ENCODE measurements at regions not wholly inside any gene's neighbourhood (a gene's known extent, or its start where the extent isn't known, plus 50 kb on each side); places are given as distances from the start of the nearest gene placed in this dataset.
"Not testable (repeated sequence)": the region's sequence is repeated elsewhere in the genome, so short reads cannot be mapped to it uniquely, and the experiment has no call there.

DNA sequence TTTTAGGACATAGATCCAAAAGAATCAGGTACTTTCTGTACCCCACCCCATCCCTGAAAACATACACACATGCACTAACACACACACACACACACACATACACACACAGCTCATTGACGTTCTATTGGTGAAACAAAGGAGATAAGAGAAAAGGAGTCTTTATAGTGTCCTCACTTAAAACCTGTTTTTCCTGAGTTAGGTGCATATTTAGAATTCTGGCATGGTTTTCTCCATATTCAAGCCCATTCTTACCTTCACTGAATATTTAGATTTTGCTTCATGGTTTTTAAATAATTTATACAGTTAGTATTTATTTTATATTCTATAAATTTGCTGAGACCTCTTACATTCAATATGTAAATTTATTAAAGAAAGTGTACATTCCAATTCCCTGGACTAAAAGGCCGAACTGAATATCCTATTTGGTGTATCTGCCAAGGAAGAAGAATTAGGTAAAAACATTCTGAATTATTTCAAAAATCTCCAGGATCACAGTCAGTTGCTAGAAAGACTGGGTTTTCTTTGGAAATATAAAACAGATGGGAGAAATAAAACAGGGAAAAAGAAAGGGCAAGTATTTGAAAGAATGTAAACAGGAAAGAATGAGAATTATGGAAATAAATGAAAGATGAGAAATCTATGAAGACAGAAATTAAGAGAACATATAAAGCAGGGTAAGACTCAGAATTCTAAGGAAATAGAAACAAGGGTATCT, 556.2 kb downstream of the KCTD12 start:
- no peak for DNase-seq

GRCh38 chr13:76329004-76329403, 557.2 kb downstream of the KCTD12 start:
- DNase-seq = no peak

- DNase-seq = no peak
Measured at GRCh38 chr13:76326343-76326742, 559.9 kb downstream of the KCTD12 start.

- DNase-seq = no peak
Measured at GRCh38 chr13:76319921-76320320, 566.3 kb downstream of the KCTD12 start.

DNA sequence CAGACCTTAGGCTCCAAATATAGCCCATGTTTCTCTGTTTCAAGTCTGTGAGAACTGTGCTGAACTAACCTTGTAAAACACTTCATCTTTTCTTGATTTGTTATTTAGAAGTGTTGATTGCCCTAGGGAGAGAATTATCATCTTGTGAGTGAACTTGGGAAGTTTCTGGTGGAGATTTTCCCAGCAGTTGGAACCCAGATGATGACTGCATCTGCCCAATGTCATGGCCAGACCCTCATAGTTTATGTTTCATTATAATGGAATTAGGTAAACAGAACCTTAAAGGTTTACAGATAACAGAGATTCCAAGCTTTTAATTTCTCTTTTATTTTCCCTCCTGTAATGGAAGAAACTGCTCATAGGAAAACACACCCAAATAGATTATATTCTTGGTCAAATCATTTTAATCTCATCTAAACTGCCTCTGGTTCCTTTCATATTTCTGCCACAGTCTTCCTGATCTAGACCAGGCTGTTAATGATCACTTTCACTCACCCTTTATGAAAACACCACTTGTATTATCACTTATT, 569.1 kb downstream of the KCTD12 start:
- DNase-seq = no peak

- DNase-seq = no peak
Measured at GRCh38 chr13:76314495-76314894, 571.7 kb downstream of the KCTD12 start.

DNA sequence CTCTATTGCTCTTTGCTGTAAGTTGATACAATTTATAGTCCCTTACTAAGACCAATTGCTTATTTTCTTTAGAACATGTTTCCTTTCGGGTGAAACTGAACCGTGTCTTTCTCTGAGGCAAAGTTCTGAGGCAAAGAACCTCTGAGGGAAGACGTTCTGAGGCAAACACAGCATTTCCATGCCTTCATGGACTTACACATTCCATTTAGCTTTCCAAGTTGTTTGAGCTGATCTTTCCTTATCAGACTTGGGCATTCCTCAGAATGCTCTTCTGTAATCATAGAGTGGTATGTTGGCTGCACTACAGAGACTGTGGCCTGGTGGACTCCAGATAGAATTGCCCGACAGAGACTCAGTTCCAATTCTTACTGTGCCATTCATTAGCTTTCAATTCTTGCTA, 579.1 kb downstream of the KCTD12 start:
- no peak for DNase-seq

DNA sequence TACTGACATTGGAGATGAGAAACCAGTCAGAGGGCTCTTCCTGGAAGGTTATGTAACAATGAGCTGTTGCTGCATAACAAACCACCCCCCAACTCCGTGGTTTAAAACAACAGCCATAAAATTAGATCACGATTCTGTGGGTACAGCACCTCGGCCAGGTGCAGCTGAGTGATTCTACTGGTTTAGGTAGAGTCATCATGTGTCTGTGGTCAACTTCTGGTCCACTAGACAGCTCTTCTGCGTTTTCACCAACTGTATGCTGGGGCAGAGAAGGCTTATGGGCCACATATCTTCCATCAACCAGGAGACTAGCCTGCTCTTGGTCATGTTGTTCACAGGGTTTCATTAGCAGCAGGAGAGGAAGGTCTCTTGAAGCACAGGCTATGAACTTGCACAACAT, 585.5 kb downstream of the KCTD12 start:
- no peak for DNase-seq

- DNase-seq = no peak
Measured at GRCh38 chr13:76297331-76297730, 588.9 kb downstream of the KCTD12 start.

DNA sequence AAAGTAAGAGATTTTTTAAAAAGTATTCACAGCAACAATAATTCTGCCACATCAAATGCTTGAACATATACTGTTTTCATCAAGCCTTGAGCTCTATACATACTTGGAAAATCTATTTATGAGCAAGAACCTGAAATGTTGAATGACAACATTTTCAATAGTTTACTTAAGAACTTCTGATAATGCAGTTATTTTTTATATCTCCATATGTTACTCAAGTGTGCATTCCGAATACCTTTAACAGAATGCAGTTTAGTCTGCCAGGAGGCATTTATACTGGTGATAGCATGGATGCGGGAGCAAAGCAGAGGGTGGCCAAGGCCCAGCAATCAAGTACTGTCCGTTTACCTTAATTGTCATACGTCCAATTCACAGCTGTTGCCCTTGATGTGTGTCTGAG, 589.5 kb downstream of the KCTD12 start:
- DNase-seq = no peak

DNA sequence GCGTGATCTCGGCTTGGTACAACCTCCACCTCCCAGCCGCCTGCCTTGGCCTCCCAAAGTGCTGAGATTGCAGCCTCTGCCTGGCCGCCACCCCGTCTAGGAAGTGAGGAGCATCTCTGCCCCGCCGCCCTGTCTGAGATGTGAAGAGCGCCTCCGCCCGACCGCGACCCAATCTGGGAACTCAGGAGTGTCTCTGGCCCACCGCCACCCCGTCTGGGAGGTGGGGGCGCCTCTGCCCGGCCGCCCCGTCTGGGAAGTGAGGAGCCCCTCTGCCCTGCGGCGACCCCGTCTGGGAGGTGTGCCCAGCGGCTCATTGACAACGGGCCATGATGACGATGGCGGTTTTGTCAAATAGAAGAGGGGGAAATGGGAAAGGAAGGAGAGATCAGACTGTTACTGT, 591.2 kb downstream of the KCTD12 start:
- DNase-seq = not testable (repeated sequence)

- no peak for DNase-seq
Measured at GRCh38 chr13:76293751-76294150, 592.5 kb downstream of the KCTD12 start.

- DNase-seq = no peak
Measured at GRCh38 chr13:76293346-76293745, 592.9 kb downstream of the KCTD12 start.

- no peak for DNase-seq
Measured at GRCh38 chr13:76292726-76293125, 593.5 kb downstream of the KCTD12 start.

DNA sequence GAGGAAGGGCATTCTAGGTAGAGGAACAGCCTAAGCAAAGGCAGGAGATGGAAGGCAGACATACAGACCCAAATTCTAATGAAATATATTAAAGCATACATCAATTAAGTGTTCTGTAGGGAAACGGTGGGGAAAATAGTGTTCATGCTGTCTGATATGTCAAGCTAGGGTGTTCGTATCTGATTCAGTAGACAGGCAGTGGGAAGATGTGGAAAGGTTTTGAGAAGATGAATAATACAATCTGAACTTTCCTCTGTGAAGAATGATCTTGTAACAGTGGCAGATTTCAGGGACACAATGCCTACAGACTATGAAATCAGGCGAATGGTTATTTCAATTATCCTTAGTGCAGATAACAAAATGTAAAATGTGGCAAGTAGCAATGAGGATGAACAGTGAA, 594.2 kb downstream of the KCTD12 start:
- no peak for DNase-seq

GRCh38 chr13:76289558-76289957, 596.6 kb downstream of the KCTD12 start:
- DNase-seq = no peak

GRCh38 chr13:76286178-76286577, 600.0 kb downstream of the KCTD12 start:
- DNase-seq = no peak

GRCh38 chr13:76285463-76285862, 600.7 kb downstream of the KCTD12 start:
- DNase-seq = no peak

DNA sequence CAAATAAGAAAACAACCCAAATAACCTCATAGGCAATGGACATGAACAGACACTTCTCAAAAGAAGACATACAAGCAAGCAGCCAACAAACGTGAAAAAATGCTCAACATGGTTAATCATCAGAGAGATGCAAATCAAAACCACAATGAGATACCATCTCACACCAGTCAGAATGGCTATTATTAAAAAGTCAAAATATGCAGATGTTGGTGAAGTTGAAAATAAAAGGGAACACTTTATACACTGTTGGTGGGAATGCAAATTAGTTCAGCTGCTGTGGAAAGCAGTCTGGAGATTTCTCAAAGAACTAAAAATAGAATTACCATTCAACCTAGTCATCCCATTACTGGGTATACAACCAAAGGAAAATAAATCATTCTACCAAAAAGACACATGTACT, 606.4 kb downstream of the KCTD12 start:
- not testable (repeated sequence) for DNase-seq

- DNase-seq = no peak
Measured at GRCh38 chr13:76271728-76272232, 614.4 kb downstream of the KCTD12 start.

GRCh38 chr13:76268307-76268706, 617.9 kb downstream of the KCTD12 start:
- not testable (repeated sequence) for DNase-seq

DNA sequence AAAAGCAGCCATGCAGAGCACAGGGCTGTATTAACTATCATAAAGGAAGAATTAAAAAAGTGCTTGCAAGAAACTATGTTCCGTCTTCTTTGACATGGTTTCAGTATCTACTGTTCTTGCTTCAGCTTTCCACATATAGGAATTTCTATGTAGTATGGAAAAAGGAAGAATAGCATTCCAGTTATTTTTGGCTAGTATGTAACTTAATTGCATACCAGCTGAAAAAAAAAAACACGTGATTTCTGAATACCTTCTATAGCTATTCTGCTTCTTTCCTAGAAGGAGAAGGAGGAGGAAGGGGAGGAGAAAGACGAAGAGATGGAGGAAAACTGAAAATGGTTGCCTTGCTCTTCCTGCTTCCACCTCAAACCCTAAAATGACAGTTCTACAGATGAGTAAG, 619.0 kb downstream of the KCTD12 start:
- no peak for DNase-seq

DNA sequence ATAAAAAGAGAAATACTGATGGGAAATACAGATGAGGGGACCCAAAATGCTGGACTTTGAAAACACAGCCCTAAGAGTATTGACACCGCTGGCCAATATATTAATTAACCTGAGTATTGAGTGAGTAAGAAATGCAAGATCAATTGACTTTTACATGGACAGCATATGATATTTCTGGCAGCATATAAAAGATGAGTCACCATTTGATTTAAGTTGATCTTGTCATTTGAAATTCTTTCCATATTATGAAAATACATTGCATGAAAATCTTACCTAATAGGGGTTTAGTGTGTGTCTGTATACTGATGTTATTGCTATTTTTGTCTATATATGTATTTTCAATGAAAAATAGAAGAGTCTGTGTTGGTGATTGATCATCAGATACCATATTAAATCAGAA, 619.6 kb downstream of the KCTD12 start:
- no peak for DNase-seq

DNA sequence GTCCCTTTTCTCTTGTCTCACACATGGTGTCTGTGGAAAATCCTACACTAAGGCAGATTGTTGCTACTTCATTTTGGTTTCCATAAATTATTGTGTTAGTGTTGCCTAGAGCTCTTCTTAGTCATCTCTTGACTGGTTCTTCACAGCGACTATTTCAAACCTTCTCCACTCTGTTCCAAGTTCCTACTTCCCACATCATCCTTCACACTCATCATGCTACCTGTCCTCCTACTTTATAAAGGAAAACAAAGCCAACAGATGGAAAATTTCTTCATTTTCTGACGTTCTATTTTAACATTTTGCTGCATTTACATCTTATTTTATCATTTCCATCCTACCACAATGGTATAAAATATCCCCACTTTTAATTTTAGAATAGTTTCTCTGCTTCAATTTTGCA, 614.1 kb downstream of the LMO7 start:
- no peak for DNase-seq

DNA sequence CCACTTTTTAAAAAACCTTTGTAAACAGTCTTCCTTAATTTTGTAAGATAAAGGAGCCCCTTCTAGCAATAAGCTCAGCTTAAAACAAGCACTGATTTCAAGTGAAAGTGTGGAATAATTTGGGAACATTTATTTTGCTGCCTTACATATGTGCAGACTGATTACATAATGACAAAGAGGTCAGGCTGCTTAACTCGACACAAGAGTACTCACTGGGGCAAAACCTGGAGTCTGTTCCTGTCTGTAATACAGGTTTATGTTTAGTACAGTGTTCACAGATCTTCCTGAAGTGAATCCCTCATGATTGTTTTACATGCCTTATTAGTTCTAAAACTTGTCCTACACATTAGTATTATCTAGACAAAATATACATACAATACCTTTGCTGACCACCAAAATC, 609.8 kb downstream of the LMO7 start:
- DNase-seq = no peak
